ENCODE measurements at regions not wholly inside any gene's neighbourhood (a gene's known extent, or its start where the extent isn't known, plus 50 kb on each side); places are given as distances from the start of the nearest gene placed in this dataset.

- TF ChIP-seq, protein P1, sequence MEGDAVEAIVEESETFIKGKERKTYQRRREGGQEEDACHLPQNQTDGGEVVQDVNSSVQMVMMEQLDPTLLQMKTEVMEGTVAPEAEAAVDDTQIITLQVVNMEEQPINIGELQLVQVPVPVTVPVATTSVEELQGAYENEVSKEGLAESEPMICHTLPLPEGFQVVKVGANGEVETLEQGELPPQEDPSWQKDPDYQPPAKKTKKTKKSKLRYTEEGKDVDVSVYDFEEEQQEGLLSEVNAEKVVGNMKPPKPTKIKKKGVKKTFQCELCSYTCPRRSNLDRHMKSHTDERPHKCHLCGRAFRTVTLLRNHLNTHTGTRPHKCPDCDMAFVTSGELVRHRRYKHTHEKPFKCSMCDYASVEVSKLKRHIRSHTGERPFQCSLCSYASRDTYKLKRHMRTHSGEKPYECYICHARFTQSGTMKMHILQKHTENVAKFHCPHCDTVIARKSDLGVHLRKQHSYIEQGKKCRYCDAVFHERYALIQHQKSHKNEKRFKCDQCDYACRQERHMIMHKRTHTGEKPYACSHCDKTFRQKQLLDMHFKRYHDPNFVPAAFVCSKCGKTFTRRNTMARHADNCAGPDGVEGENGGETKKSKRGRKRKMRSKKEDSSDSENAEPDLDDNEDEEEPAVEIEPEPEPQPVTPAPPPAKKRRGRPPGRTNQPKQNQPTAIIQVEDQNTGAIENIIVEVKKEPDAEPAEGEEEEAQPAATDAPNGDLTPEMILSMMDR (IDR thresholded peaks at IDR 0.05), result no peak
- TF ChIP-seq POLR2AphosphoS5 (IDR thresholded peaks at IDR 0.05), result no peak
- TF ChIP-seq POLR2A (IDR thresholded peaks at IDR 0.05), result no peak
- no peak for TF ChIP-seq EP300 (IDR thresholded peaks at IDR 0.05)
- Histone ChIP-seq H3K4me1 (no peaks in the 10 kb centered on the region), H3K36me3 (no peaks in the 10 kb centered on the region), H3K4me3 (no peak overlapping the region), H3K27me3 (no peaks in the 10 kb centered on the region), H3K27ac (no peak overlapping the region), H3K9me3 (no peaks in the 10 kb centered on the region)
- ATAC-seq, result no peak
- WGBS, 2 donors (ENCODE audit: low coverage in 1 of 2), result 75 to 89% methylated on average over 4 to 6 of the region's 10 CpGs
These were observed 143.7 kb downstream of the ASB1 start for GRCh38 chr2:238570391-238570790.

DNA sequence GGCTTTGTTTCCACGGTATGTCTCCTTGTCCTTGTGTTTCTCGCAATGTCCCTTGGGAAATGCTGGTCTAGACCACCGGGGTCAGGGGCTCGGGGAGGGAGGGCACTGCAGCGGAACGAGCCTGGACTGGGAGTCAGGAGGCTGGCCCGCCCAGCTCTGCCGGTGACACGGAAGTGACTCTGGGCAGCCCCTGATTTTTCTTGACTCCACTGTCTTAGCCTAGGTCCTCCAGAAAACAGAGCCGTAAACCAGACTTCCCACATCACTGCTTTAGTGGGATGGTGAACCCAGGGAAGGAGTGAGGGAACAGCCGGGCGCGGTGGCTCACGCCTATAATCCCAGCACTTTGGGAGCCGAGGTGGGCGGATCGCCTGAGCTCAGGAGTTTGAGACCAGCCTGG is 144.2 kb downstream of the ASB1 start:
- ATAC-seq, result no peak
- no peaks in the 10 kb centered on the region for H3K27me3 ChIP-seq
- no peaks in the 10 kb centered on the region for H3K36me3 ChIP-seq
- H3K27ac ChIP-seq, result no peak overlapping the region
- WGBS, 2 donors (ENCODE audit: low coverage in 1 of 2), result 86 to 96% methylated on average over 2 to 8 of the region's 17 CpGs
- no peaks in the 10 kb centered on the region for H3K9me3 ChIP-seq
- TF ChIP-seq EP300 (IDR thresholded peaks at IDR 0.05) (no peak), POLR2AphosphoS5 (IDR thresholded peaks at IDR 0.05) (no peak), POLR2A (IDR thresholded peaks at IDR 0.05) (no peak)
- TF ChIP-seq, protein P1 (IDR thresholded peaks at IDR 0.05), result no peak
- no peak overlapping the region for H3K4me3 ChIP-seq
- no peaks in the 10 kb centered on the region for H3K4me1 ChIP-seq

DNA sequence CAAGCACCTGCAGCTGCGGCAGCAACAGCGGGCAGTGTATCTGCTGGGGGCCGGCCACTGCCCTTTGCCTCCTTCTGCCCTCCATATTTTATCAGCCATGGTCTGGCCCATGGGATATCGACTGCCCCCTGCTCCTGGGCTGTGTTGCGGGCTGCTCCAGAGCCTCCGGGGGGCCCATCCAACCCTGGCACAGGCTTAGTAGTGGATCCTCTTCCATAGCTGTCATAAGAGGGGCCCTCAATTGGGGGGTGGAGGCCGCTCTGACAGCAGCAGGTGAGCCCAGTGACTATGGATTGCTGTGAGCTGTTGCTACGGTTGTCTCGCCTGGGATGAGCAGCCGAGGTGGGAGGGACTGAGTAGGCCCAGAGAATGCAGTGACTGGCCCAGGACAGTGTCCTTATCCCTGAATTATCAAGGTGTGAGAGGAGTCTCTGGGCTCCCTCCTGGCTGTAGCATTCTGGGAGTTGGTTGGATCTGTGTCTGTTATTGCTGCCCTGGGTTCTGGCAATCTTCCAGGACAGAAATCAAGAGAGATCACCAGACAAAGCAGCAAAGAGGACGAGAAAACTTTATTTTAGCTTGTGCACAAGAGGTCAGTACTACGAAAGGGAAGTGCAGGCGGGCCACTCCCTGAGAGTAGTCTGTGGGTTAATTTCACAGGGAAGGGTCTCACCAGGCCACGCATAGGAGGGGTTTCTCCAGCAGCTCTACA is 145.1 kb downstream of the ASB1 start:
- H3K4me1 ChIP-seq, result no peaks in the 10 kb centered on the region
- no peak overlapping the region for H3K4me3 ChIP-seq
- TF ChIP-seq, protein P1 (IDR thresholded peaks at IDR 0.05), result no peak
- TF ChIP-seq EP300 (IDR thresholded peaks at IDR 0.05), result no peak
- TF ChIP-seq POLR2A (IDR thresholded peaks at IDR 0.05), result no peak
- no peak for TF ChIP-seq POLR2AphosphoS5 (IDR thresholded peaks at IDR 0.05)
- ATAC-seq, result no peak
- H3K27me3 ChIP-seq, result no peaks in the 10 kb centered on the region
- H3K9me3 ChIP-seq, result no peaks in the 10 kb centered on the region
- no peak overlapping the region for H3K27ac ChIP-seq
- H3K36me3 ChIP-seq, result no peaks in the 10 kb centered on the region
- 70 to 77% methylated on average over 3 to 4 of the region's 14 CpGs for WGBS, 2 donors (ENCODE audit: low coverage in 1 of 2)

- no peaks in the 10 kb centered on the region for H3K36me3 ChIP-seq
- no peaks in the 10 kb centered on the region for H3K9me3 ChIP-seq
- H3K27ac ChIP-seq, result no peak overlapping the region
- no peaks in the 10 kb centered on the region for H3K27me3 ChIP-seq
- 87 to 100% methylated on average over 1 to 6 of the region's 9 CpGs for WGBS, 2 donors (ENCODE audit: low coverage in 1 of 2)
- no peaks in the 10 kb centered on the region for H3K4me1 ChIP-seq
- no peak overlapping the region for H3K4me3 ChIP-seq
- no peak for TF ChIP-seq EP300 (IDR thresholded peaks at IDR 0.05)
- TF ChIP-seq, protein P1 (IDR thresholded peaks at IDR 0.05), result peak in 1 of 4 experiments; percentile 40
- no peak for ATAC-seq
These were observed 146.5 kb downstream of the ASB1 start for GRCh38 chr2:238573065-238573778.

DNA sequence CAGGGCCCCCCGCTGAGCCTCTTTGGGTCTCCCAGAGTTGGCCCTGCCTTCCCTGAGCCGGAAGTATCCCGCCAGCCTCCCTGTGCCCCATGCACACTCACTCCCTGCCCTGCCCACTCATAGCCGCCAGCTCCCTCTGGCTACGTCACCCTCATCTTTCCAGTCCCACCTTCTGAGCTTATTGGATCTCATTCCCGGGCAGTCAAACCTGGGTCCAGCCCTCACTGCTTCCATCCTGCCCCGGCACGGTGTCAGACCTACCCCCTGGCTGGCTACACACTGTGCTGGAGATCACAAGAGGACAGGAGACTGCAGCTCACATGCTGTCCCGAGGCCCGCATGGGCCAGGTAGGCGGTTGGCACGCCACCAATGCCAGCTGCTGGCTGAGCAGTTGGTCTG is 147.2 kb downstream of the ASB1 start:
- TF ChIP-seq EP300 (IDR thresholded peaks at IDR 0.05), result no peak
- TF ChIP-seq, protein P1 (IDR thresholded peaks at IDR 0.05), result no peak
- TF ChIP-seq POLR2AphosphoS5 (IDR thresholded peaks at IDR 0.05), result no peak
- TF ChIP-seq POLR2A (IDR thresholded peaks at IDR 0.05), result no peak
- 91 to 93% methylated on average over 4 to 6 of the region's 12 CpGs for WGBS, 2 donors (ENCODE audit: low coverage in 1 of 2)
- H3K27me3 ChIP-seq, result no peaks in the 10 kb centered on the region
- no peak overlapping the region for H3K4me3 ChIP-seq
- ATAC-seq, result no peak
- H3K27ac ChIP-seq, result no peak overlapping the region
- no peaks in the 10 kb centered on the region for H3K36me3 ChIP-seq
- H3K4me1 ChIP-seq, result no peaks in the 10 kb centered on the region
- H3K9me3 ChIP-seq, result no peaks in the 10 kb centered on the region

Data from gastroesophageal sphincter (tissue), 4 donors.